NCI-H2227 (cell line): ENCODE measurements at regions not wholly inside any gene's neighbourhood (a gene's known extent, or its start where the extent isn't known, plus 50 kb on each side); places are given as distances from the start of the nearest gene placed in this dataset.

Source experiments
- DNase-seq: peaks from one replicate; lab custom pipeline; 2025; ENCODE audit not compliant: unreplicated experiment; lab: John Stamatoyannopoulos, UW

DNA sequence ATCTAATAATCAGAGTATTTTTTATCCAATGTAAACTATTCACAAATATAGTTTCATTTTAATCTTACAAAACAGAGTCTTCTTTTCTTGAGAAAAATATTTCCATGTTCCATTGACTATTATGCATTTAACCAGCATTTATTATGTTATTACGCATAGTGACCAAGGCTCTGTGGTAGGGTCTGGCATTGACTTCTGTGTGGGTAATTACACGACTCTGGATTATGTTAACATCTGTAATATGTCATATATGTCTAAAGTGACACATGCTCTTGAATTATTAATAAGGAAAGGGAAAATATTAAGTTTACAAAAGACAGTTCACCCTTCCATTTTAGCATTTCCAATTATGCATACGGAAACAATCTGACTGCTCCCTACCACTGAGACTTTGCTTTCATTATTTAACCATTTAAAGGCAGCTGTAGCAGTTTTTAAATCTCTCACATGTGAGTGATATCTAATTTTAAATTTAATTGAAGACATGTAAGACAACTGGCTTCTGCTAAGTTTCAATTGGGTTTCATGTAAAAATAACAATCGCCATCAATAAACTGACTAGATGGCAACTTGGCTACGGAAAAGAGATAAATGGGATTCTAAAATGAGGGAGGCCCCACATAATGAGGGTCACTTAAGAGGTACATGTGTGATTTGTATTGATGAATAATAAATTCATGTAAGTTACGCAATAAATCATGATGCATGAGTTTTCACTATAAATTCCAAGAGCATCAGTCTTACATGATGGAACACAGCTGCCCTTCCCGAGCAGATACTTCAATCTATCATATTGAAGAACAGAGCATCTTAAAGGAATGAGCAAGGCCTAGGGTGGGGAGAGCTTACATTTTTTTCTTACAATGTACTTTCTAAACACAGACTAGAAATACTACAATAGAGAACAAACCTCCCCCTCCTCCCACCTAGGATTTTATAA, 1056.8 kb downstream of the MAT2B start:
- no peak for DNase-seq

DNA sequence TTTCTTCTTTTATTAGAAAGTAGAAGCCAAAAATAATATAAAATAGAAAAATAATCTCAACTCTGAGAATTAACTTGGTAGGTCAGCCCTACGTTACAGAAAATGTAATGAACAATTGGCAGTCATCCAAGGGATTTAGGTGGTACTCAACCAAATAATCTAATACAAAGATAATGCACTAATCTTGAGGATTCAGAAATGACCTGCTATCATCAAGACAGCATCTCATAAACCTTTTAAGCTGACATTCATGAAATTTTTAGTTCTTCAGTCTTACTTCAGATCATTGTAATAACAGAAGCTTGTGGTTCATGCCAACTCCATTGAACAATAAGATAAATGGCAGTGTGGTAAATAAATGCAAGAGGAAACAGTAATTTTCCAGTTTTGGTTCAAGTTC, 1058.0 kb downstream of the MAT2B start:
- no peak for DNase-seq

DNA sequence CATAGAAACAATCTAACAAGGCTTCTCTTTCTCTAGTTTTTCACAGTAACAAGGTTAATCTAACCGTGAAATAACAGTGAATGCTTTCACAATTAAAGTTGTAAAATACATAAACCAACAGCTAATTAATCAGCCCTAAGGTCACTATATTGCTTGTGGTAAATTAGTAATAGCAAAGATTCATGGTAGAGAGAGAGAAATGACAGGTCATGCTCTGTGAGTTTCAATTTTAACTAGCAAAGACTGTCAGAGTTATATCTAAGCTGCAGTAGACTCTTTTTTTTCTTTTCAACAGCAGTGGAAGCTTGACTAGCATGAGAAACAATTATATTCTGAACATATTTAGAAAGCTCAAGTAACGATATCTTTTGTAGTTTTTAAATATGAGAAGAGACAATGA, 1068.0 kb downstream of the MAT2B start:
- no peak for DNase-seq

DNA sequence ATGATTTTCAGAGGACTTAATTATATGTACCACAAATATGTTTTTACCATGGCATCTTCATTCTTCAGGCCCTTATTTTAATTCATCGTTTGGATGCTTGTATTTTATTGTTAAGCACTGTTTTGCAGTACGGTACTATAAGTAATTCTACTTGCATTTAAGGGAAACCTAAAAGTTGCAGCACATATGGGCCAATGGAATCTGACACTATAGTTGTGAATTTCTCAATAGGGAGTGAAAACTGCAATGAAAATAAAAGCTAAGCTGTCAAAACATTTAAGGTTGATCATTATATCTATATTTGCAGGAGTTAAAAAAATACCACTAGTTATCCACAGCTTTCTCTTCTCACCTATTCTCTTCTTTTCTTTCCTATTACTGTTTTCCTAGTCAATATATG, 1071.8 kb downstream of the MAT2B start:
- DNase-seq: no peak

- no peak for DNase-seq
These were observed 1072.3 kb downstream of the MAT2B start for GRCh38 chr5:164577742-164578141.

DNA sequence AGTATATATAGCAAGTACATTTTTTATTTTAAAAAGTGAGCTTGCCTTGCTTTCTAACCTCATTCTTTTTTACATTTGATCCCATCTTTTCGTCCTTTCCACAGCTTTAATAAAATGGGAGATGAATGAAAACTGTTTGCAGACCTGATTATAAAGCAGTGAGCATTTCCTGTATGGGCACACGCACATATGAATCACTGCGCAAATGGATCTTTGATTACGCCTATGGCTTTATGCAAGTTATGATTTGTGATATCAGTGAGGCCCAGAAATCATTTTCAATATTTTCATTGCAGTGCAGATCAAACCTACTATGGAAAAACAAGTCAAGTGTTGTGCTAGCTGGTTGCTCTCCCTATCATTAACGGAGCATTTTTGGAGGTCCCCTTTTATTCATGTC, 1073.0 kb downstream of the MAT2B start:
- DNase-seq: no peak

DNA sequence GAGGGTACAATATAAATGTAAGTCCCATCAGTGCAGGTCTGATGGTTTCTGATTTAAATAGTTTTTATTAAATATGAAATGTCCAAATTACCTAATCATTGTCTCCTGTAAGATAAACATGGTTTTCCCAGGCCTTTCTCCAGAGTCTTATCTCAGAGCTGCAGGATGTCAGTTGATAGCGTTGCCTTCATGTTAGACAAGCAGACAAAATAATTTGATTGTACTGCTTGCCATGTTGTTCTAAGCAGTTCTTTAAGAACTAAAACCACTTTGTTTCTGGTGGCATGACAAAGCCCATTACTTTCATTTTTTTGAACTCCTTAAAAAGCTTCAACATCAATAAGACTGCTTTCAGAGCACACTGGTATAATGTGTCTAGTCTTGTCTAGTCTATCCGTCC, 1073.5 kb downstream of the MAT2B start:
- DNase-seq: no peak

DNA sequence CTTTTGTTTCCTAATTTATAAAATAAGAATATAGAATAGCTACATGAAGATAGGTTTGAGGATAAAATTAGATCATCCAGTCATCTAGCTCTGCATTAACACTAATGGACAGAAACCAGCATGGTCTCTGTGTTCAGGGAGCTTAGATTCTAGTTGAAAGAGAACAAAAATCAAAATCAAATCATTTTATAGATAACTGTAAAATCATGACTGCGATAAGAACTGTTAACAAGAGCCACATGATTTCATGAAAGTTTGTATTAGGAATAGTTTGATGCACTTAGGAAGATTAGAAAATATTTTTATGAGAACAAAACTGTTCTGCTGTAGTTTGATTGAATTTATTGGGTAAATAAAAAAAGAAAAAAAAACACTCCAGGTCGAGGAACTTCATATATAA, 1074.7 kb downstream of the MAT2B start:
- DNase-seq: no peak

- DNase-seq: no peak
These were observed 1076.5 kb downstream of the MAT2B start for GRCh38 chr5:164581889-164582288.

DNA sequence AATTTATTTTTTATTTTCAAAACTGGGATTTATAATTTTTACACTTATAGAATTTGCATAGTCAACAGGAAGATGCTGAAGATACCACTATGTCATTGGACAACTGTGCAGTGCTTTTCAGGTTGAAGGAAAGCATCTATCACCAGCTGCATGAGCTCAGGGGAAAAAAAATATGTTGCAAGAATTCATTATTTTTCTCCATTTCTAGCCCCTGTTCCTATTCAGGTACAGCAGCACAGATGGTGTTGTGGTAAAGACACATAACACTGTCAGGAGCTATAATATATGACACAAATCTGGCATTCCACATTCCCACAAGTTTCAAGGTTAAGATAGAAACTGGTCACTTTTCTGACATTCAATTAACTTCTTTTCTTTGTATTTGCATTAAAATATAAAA, 1088.6 kb downstream of the MAT2B start:
- DNase-seq: no peak

DNA sequence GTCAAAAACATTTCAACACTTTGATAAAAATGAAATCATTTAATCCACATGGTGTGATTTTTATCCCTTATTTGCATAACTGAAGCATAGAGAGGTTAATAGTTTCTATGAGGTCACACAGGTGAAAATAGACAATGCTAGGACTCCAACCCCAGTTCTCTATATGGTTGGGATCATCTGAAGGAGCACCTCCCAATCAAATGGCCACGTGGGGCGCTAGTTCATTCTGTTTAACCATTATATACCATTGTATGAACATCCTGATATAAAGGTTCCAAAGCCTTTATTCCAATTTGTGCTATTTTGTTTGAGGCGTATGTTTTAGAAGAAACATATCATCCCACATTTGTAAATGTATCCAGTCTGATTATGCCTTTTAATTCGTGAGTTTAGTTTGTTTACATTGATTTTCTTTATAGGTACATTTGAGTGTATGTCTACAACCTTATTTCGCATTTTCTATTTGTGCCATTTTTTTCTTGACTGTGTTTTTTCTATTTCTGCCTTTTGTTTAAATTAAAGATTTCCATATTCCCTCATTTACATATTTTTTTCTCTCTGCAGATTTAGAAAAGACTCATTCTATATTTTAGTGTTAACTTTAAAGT, 1092.0 kb downstream of the MAT2B start:
- DNase-seq: no peak

- no peak for DNase-seq
These were observed 1094.9 kb downstream of the MAT2B start for GRCh38 chr5:164600274-164600673.

- DNase-seq: no peak
These were observed 1095.6 kb downstream of the MAT2B start for GRCh38 chr5:164600929-164601535.

GRCh38 chr5:164608507-164608906, 1103.1 kb downstream of the MAT2B start:
- no peak for DNase-seq

DNA sequence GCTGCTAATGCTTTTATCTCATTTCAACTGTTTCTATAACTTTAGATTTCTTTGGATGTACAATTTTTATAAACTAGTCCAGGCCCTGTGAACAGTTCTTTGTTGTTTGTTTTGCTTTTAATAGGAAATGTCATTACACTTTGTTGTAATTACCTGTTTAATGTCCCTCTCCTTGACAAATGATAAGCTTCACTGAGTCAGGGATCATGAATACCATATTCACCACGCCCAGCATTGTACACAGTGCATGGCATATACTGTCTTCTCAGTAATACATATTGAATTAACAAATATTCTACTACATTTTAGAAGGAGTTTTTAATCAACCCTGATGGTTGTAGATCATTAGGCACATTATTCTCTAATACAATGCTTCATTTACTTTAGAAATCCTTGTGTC, 1105.0 kb downstream of the MAT2B start:
- no peak for DNase-seq

GRCh38 chr5:164614707-164615106, 1109.3 kb downstream of the MAT2B start:
- DNase-seq: no peak

DNA sequence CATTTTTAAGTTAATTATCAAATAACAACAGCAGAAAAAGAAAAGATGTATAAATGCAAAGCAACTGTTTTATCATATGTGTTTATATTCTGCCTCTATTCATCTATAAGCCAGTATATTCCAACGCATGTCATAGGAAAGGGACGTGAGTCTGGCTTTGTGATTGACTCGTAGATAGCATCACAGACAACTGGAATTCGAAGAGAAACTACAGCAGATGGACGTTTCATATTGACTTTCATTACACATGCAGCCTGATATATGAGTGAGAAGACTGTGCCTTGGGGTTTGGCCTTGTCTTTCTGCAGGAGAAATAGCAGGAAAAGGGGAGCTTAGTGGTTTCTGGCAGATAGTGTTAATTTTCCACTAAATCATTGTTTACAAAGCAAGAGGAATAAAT, 1111.9 kb downstream of the MAT2B start:
- no peak for DNase-seq

GRCh38 chr5:164627021-164627420, 1121.6 kb downstream of the MAT2B start:
- DNase-seq: no peak

DNA sequence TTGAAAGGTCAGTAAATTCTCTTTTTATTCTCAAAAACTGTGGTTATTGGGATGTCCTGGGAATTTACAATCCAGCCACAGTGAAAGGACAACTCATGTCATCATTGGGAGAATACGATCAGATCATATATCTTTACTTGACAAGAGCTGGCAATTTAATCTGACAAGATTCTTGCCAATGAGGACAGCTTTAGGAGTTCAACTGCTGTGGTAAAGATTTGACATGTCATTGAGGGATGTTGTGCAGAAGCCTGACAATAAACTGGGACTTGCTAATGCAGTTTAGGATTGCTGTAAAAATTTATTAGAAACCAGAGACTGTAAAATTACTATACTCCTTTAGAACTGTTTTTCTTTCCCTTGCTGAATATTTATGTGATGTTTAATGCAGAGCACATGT, 1131.0 kb downstream of the MAT2B start:
- no peak for DNase-seq

- no peak for DNase-seq
These were observed 1132.6 kb downstream of the MAT2B start for GRCh38 chr5:164637931-164638521.

- DNase-seq: no peak
These were observed 1143.8 kb downstream of the MAT2B start for GRCh38 chr5:164649266-164649665.

GRCh38 chr5:164650427-164650826, 1145.0 kb downstream of the MAT2B start:
- no peak for DNase-seq
